HG03097 (cell line): ENCODE measurements at regions not wholly inside any gene's neighbourhood (a gene's known extent, or its start where the extent isn't known, plus 50 kb on each side); places are given as distances from the start of the nearest gene placed in this dataset.
"Not testable (repeated sequence)": the region's sequence is repeated elsewhere in the genome, so short reads cannot be mapped to it uniquely, and the experiment has no call there.

ENCODE experiments used
- ATAC-seq: cut with Tn5 transposase; IDR thresholded peaks from one replicate; pipeline ENCODE4 v1.9.1; 2021; ENCODE audit not compliant: unreplicated experiment, low FRiP score

- ATAC-seq: no peak
These were observed 110.8 kb upstream of the IGF1R start for GRCh38 chr15:98537516-98538060.

- no peak for ATAC-seq
These were observed 106.8 kb upstream of the IGF1R start for GRCh38 chr15:98541519-98541918.

- ATAC-seq: no peak
These were observed 105.1 kb upstream of the IGF1R start for GRCh38 chr15:98543237-98543636.

GRCh38 chr15:98546329-98546728 lies 102.0 kb upstream of the IGF1R start:
- ATAC-seq: no peak

- ATAC-seq: no peak
These were observed 101.1 kb upstream of the IGF1R start for GRCh38 chr15:98547275-98547674.

GRCh38 chr15:98547741-98548138 lies 100.6 kb upstream of the IGF1R start:
- ATAC-seq: no peak

- no peak for ATAC-seq
These were observed 100.0 kb upstream of the IGF1R start for GRCh38 chr15:98548139-98548971.

GRCh38 chr15:98549003-98549402 lies 99.3 kb upstream of the IGF1R start:
- ATAC-seq: no peak

GRCh38 chr15:98549741-98550140 lies 98.6 kb upstream of the IGF1R start:
- no peak for ATAC-seq

- ATAC-seq: not testable (repeated sequence)
These were observed 98.0 kb upstream of the IGF1R start for GRCh38 chr15:98550363-98550762.

- ATAC-seq: no peak
These were observed 96.3 kb upstream of the IGF1R start for GRCh38 chr15:98551936-98552562.

GRCh38 chr15:98554272-98555172 lies 93.8 kb upstream of the IGF1R start:
- no peak for ATAC-seq

- no peak for ATAC-seq
These were observed 93.2 kb upstream of the IGF1R start for GRCh38 chr15:98555173-98555515.

GRCh38 chr15:98556321-98556720 lies 92.0 kb upstream of the IGF1R start:
- no peak for ATAC-seq

- ATAC-seq: no peak
These were observed 88.0 kb upstream of the IGF1R start for GRCh38 chr15:98560338-98560737.

- no peak for ATAC-seq
These were observed 87.0 kb upstream of the IGF1R start for GRCh38 chr15:98561169-98561941.

- no peak for ATAC-seq
These were observed 85.9 kb upstream of the IGF1R start for GRCh38 chr15:98562331-98562937.

- no peak for ATAC-seq
These were observed 82.8 kb upstream of the IGF1R start for GRCh38 chr15:98565566-98565965.

GRCh38 chr15:98567951-98568350 lies 80.4 kb upstream of the IGF1R start:
- ATAC-seq: no peak
